ENCODE measurements at regions not wholly inside any gene's neighbourhood (a gene's known extent, or its start where the extent isn't known, plus 50 kb on each side); places are given as distances from the start of the nearest gene placed in this dataset.
"Not testable (repeated sequence)": the region's sequence is repeated elsewhere in the genome, so short reads cannot be mapped to it uniquely, and the experiment has no call there.

DNA sequence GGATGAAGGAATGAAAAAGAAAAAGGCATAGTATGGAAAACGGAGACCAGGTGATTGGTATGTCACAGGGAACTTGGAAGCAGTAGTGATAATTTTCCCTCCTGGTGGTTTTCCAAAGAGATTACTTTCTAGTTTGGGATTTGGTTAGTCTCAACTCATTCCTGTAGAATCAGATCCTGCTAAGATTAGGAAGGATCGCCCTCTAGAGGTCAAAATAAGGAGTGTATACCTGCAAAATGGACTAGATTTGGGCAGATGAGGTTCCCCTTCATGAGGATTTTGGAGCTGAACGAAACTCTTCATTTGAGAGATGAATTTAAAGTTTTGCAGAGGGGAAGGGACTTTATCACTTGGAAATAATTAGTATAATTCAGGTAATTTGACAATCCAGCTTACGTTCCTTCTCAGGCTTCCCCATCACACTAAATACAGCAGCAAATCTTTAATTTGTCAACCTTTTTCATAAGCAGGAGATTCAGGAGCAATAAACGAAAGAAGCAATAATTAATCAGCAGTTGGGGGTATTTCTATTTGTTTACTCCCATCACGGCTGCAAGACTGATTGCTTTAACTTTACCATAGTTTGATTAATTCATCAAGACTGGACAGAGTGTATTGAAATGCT, 65.2 kb downstream of the CCDC195 start:
- peak; percentile 45 for DNase-seq (ENCODE audit: low spot score)

DNA sequence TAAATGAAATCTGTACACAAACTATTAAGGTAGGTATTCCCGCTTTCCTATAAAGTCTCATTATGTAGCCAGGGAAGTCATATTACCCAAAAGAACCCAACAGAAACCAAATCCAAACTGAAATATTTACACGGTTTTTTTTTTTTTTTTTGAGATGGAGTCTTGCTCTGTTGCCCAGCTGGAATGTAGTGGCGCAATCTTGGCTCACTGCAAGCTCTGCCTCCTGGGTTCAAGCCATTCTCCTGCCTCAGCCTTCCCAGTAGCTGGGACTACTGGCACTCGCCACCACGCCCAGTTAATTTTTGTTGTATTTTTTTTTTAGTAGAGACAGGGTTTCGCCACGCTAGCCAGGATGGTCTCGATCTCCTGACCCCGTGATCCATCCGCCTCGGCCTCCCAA, 62.5 kb upstream of the CUL3 start:
- not testable (repeated sequence) for DNase-seq (ENCODE audit: low spot score)

DNA sequence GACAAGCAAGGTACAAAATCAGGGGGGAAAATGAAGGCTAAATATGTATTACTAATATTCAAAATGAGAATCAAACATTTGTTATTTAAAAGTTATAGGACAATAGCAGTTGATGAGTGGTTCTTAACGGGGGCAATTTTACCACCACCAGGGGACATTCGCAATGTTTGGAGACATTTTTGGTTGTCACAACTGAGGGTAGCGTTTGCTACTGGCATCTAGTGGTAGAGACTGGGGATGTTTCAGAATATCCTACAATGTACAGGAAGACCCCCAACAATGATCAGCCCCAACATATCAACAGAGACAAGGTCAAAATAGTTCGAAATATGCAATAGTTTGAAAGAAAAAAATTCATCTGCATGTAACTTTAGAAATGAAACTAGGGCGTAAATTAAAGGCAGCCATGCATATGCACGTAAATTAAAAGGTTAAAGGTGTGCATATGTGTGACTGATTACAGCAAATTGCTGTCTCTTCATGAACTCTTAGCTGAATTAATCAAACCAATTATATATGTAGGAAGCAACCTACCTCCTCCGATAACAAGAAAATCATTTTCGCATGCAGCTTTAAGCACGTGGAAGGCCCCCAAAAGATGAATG, 61.2 kb upstream of the CUL3 start:
- DNase-seq (ENCODE audit: low spot score) = peak; percentile 10

DNA sequence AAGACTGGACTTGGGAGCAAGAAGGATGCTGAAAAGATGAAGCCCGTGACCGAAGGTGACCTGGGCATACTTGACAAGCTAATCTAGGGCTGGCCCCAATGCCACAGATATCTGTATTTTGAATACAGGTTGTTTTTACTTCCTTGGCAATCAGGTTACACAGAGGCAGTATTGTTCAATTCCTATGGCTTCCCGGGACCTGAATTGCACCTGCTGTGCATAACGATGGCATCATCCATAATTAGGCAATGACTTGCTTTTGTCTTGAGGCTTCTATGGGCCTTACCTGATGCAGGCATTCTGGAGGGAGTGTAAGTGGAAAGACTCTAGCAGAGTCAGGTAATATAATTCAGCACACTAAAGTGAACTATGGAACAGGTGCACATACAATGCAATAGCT, 60.6 kb upstream of the CUL3 start:
- no peak for DNase-seq (ENCODE audit: low spot score)

DNA sequence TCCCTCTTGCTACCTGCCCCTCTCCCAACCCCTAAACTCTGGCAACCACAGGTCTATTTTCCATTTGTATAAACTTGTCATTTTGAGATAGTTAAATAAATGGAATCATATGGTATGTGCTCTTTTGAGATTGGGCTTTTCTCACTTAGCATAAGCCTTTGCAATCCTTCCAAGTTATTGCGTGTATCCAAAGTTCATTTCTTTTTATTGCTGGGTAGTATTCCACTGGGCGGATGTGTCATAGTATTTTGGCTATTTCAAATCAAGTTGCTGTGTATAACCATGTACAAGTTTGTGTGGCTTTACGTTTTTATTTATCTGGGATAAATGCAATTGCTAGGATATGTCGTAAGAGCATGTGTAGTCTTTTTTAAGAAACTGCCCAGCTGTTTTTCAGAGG, 55.5 kb upstream of the CUL3 start:
- DNase-seq (ENCODE audit: low spot score) = no peak

DNA sequence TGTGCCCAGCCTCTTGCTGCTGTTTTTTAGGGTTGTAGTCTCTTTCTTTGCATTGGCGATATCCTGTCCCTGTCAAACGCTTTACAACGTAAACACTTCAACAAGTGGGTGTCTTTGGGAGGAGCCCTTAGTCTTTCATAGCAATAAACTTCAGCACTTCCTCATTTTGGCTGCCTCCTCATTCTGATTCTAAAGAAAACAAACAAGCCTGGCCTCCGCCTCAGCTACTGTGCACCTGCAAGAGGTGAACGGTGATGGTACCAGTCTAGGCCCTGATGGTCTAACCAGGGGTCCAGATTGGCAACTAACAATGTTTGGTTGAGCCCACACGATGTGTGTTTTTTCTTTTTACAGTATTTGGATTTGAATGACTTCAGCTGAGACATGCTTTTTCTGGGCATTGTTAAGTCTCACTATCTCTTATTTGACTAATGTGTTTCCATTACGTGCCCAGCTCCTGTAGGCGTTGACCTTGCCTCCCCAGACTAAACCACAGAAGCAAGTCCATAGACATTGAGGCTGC, 53.2 kb upstream of the CUL3 start:
- peak; percentile 25 for DNase-seq (ENCODE audit: low spot score)
